HEK293 (cell line): ENCODE measurements at regions not wholly inside any gene's neighbourhood (a gene's known extent, or its start where the extent isn't known, plus 50 kb on each side); places are given as distances from the start of the nearest gene placed in this dataset.

Source experiments
- CTCF ChIP-seq: fragments of 450-650 bp; formaldehyde crosslinking; IDR thresholded peaks from 2 replicates; pipeline ENCODE4 v1.5.1; 2016; ENCODE audit warnings: missing biosample characterization, missing genetic modification characterization
- ZBTB26 ChIP-seq: fragments of 450-650 bp; formaldehyde crosslinking; optimal IDR thresholded peaks from 2 replicates; pipeline ENCODE3; 2016; ENCODE audit warnings: missing biosample characterization, mild to moderate bottlenecking, missing genetic modification characterization
- ZNF335 ChIP-seq: fragments of 450-650 bp; formaldehyde crosslinking; conservative IDR thresholded peaks from 2 replicates; pipeline ENCODE4 v1.5.1; 2016; ENCODE audit warnings: missing biosample characterization, missing genetic modification characterization

- TF ChIP-seq CTCF (tag by site-specific recombination) (no peak), ZBTB26 (tag by site-specific recombination) (no peak), ZNF335 (tag by site-specific recombination) (peak; percentile 51)
Measured at GRCh38 chr5:175797521-175798038, 73.8 kb upstream of the CPLX2 start.
